Posterior vena cava (tissue), 2 donors: ENCODE measurements at regions not wholly inside any gene's neighbourhood (a gene's known extent, or its start where the extent isn't known, plus 50 kb on each side); places are given as distances from the start of the nearest gene placed in this dataset.

Experiments used
- DNase-seq: peaks from one replicate; pipeline ENCODE4 v3.0.0-alpha.2; 2020; ENCODE audit warnings: low spot score
- intact Hi-C, 2 donors: fragments of 100-400 bp; cut with DNase I; formaldehyde crosslinking; loops; one replicate each; pipeline versions ENCODE4 v1.14.1 to v1.14.2; 2022 to 2023
- donor health status: DM: yes; HTN: yes; CAD: no.
- donor health status: DM: yes; HTN: yes; CAD: no.

- intact Hi-C loops, result no loop called here
- DNase-seq, result no peak
Observed at GRCh38 chr14:62076368-62076767, 314.1 kb downstream of the SNAPC1 start.

- intact Hi-C loops, result no loop called here
Observed at GRCh38 chr14:62076825-62077605, 314.8 kb downstream of the SNAPC1 start.

DNA sequence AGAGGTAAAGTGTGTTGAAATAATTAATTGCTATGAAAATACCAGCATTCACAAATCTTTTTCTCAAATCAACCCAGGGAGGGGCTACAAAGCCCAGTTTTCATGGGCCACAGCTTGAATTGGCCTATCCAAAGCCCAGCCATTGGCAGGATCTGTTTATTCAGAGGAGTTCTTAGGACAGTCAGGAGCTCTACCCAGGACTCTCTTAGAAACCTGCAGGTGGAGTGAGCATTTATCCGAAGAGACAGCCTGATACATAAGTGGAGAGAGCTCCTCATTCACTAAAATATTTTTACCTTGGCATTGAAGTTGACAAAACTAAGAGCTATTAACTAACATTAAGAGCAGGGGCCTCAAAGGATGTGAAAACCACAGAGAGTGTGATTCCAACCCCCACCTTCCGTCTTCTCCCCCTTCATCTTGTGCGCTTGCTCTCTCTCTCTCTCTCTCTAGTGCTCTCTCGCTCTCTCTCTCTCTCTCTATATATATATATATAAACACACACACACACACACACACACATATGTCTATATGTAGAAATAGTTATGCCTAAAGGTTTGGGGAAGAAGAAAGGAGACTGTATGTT is 315.5 kb downstream of the SNAPC1 start:
- intact Hi-C loops, result no loop called here
- DNase-seq, result no peak

More at GRCh38 chr14:62076825-62077605, 314.8 kb downstream of the SNAPC1 start:
- no peak for DNase-seq

DNA sequence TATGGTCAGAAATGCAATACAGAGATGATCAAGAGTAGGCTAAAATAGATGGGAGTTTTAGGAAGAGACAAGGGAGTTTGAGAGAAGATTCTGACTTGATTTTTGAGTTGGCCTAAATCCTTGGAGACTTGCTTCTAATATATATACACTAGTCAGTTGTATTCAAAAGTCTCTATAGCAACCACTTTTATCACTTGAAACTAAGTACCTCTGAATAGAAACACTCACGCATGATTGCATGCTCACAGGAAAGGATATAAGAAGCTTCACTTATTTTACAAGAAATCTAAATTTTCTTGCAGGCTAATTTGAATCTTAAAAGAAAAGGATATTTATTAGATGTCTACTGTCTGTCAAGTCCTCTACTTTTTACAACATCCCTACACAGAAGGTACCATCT is 316.8 kb downstream of the SNAPC1 start:
- DNase-seq, result no peak
- intact Hi-C loops, result no loop called here

DNA sequence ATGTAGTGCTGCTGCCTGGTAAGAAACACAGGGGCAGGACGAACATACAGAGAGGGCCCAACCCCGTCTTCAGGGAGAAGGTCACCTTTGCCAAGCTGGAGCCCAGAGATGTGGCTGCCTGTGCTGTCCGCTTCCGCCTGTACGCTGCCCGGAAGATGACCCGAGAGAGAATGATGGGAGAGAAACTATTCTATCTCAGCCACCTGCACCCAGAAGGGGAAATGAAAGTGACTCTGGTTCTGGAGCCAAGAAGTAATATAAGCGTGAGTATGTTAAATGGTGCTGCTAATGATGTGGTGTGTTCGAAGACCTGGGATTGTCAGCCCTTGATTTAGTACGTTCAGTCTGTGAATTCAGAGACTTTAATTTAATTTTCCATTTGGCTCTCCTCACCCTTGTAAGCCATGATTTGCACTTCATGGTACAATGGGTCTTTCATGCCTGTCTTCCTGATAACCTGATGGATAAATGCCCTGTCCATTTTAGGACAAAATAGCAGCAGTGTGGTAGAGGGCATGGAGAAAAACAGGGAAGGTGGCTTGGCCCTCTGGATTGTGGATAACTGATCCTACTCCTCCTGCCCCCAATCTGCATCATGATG is 318.9 kb downstream of the SNAPC1 start:
- no peak for DNase-seq
- intact Hi-C loops, result no loop called here

GRCh38 chr14:62081951-62082350 is 319.7 kb downstream of the SNAPC1 start:
- intact Hi-C loops, result no loop called here
- no peak for DNase-seq

- DNase-seq, result no peak
- intact Hi-C loops, result no loop called here
Observed at GRCh38 chr14:62082779-62083178, 320.6 kb downstream of the SNAPC1 start.

GRCh38 chr14:62084020-62084419 is 321.8 kb downstream of the SNAPC1 start:
- intact Hi-C loops, result no loop called here
- DNase-seq, result no peak

- DNase-seq, result peak; percentile 80
- intact Hi-C loops, result no loop called here
Observed at GRCh38 chr14:62087191-62087590, 325.0 kb downstream of the SNAPC1 start.

DNA sequence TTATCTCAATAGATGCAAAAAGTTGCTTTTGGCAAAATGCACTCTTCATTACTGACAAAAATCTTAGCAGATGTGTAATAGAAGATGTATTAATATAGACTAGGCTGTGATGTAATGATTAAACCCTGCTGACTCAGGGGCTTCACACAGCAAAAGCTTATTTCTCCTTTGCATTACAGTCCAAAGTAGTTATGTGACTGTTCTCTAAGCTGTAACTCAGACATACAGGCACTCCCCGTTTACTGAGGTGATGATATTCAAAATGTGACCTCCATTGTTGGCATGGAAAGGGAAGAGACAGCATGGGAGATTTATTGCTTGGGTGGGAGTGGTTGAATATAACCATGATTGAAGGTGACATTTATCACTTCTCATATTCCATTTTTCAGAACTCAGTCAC is 331.5 kb downstream of the SNAPC1 start:
- intact Hi-C loops, result no loop called here
- no peak for DNase-seq

GRCh38 chr14:62097072-62097471 is 334.9 kb downstream of the SNAPC1 start:
- no peak for DNase-seq
- intact Hi-C loops, result no loop called here

- no peak for DNase-seq
- intact Hi-C loops, result no loop called here
Observed at GRCh38 chr14:62097824-62098223, 335.6 kb downstream of the SNAPC1 start.

- DNase-seq, result no peak
- intact Hi-C loops, result no loop called here
Observed at GRCh38 chr14:62098357-62098756, 336.1 kb downstream of the SNAPC1 start.

- no peak for DNase-seq
- intact Hi-C loops, result no loop called here
Observed at GRCh38 chr14:62099091-62099490, 336.9 kb downstream of the SNAPC1 start.

DNA sequence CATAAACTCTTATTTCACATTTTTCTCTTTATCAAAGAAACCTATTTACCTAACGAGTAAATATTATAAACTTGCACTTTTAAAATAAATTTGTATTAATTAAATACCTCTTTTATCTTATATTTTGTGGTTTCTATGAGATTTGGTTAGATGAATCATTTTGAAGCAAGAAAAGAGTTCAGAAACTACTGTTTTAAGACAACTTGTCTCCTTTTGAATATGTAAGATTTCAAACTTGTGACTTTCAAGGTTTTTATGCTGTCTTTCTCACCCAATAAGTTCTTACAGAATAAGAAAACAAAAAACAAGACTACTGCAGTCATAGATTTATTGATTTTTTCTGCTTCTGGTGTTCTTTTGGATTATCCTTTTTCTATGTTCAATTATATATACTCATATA is 339.0 kb downstream of the SNAPC1 start:
- intact Hi-C loops, result no loop called here
- DNase-seq, result no peak

GRCh38 chr14:62101673-62102348 is 339.6 kb downstream of the SNAPC1 start:
- intact Hi-C loops, result no loop called here
- DNase-seq, result no peak

GRCh38 chr14:62102349-62102725 is 340.1 kb downstream of the SNAPC1 start:
- intact Hi-C loops, result no loop called here
- no peak for DNase-seq

GRCh38 chr14:62103464-62103863 is 341.2 kb downstream of the SNAPC1 start:
- no peak for DNase-seq
- intact Hi-C loops, result no loop called here

DNA sequence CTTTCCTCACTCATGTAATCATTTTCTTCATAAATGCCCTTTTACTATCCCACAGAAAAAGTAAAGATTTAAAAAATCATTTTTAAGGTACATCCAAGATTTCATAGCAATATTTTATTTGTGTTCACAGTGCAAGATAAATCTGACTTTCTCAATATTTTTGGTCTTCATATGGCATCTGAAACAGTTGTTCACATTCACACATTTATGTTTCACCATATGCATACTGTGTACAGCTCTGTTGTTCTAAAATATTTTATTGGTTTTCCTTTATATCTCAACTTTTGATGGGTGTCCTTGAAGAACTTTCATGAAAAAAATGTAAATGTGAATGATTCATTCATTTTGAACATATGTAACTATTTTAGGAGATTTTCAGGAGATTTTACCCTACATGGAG is 348.7 kb downstream of the SNAPC1 start:
- DNase-seq, result no peak
- intact Hi-C loops, result no loop called here

GRCh38 chr14:62117010-62117750 is 355.0 kb downstream of the SNAPC1 start:
- DNase-seq, result peak; percentile 82
- intact Hi-C loops, result no loop called here
